Ectodermal cell (in vitro differentiated cells): ENCODE measurements at regions not wholly inside any gene's neighbourhood (a gene's known extent, or its start where the extent isn't known, plus 50 kb on each side); places are given as distances from the start of the nearest gene placed in this dataset.

Experiments
- H3K27ac ChIP-seq: 2 replicates; pipeline ENCODE4 v1.7.0; 2013; ENCODE audit warnings: mild to moderate bottlenecking, low read depth, low read length; ENCODE audit not compliant: insufficient read depth, poor library complexity, severe bottlenecking
- H3K27me3 ChIP-seq: 2 replicates; pipeline ENCODE4 v1.7.0; 2013; ENCODE audit warnings: mild to moderate bottlenecking, low read length; ENCODE audit not compliant: insufficient read depth, control insufficient read depth, poor library complexity, severe bottlenecking
- H3K36me3 ChIP-seq: one replicate; pipeline ENCODE4 v1.7.0; 2013; ENCODE audit warnings: low read length; ENCODE audit not compliant: control insufficient read depth, insufficient read depth
- H3K4me1 ChIP-seq: one replicate; pipeline ENCODE4 v1.7.0; 2013; ENCODE audit warnings: low read length; ENCODE audit not compliant: control insufficient read depth, insufficient read depth
- H3K4me3 ChIP-seq: 2 replicates; pipeline ENCODE4 v1.7.0; 2013; ENCODE audit warnings: low read depth, low read length, control low read depth; ENCODE audit not compliant: insufficient read depth
- H3K9me3 ChIP-seq: 2 replicates; pipeline ENCODE4 v1.7.0; 2013; ENCODE audit warnings: mild to moderate bottlenecking, low read length, moderate library complexity; ENCODE audit not compliant: control insufficient read depth
- WGBS, 2 experiments: methylation state at CpG; one replicate each; pipeline ENCODE4 v1.1.7; 2013; ENCODE audit warnings: missing lambda C conversion rate in 2 of 2; 5-methylcytosine and 5-hydroxymethylcytosine counted together

- H3K27me3 ChIP-seq, result no peaks in the 10 kb centered on the region
- WGBS, 2 experiments, result 71 to 90% methylated on average over 2 of the region's 2 CpGs
Measured at GRCh38 chr5:61991866-61992265, 314.1 kb upstream of the KIF2A start.

GRCh38 chr5:61993295-61993927, 312.6 kb upstream of the KIF2A start:
- WGBS, 2 experiments, result 92 to 93% methylated on average over 7 of the region's 7 CpGs
- no peak overlapping the region for H3K4me3 ChIP-seq
- H3K4me1 ChIP-seq, result no peaks in the 10 kb centered on the region

More at GRCh38 chr5:61991866-61992265, 314.1 kb upstream of the KIF2A start:
- Histone ChIP-seq H3K36me3 (no peaks in the 10 kb centered on the region), H3K9me3 (no peaks in the 10 kb centered on the region), H3K27ac (no peak overlapping the region), H3K4me3 (no peak overlapping the region), H3K4me1 (no peaks in the 10 kb centered on the region)

GRCh38 chr5:61994171-61994570, 311.8 kb upstream of the KIF2A start:
- Histone ChIP-seq H3K4me3 (no peak overlapping the region), H3K36me3 (no peaks in the 10 kb centered on the region), H3K27me3 (no peaks in the 10 kb centered on the region), H3K27ac (no peak overlapping the region), H3K4me1 (no peaks in the 10 kb centered on the region), H3K9me3 (no peaks in the 10 kb centered on the region)
- WGBS, 2 experiments, result 100% methylated on average over 1 of the region's 1 CpG; no CpG with 5 or more reads in 1 of the 2 experiments

More at GRCh38 chr5:61993295-61993927, 312.6 kb upstream of the KIF2A start:
- Histone ChIP-seq H3K27ac (no peak overlapping the region), H3K36me3 (no peaks in the 10 kb centered on the region), H3K27me3 (no peaks in the 10 kb centered on the region), H3K9me3 (no peaks in the 10 kb centered on the region)

- Histone ChIP-seq H3K9me3 (no peaks in the 10 kb centered on the region), H3K4me1 (no peaks in the 10 kb centered on the region), H3K27me3 (no peaks in the 10 kb centered on the region), H3K36me3 (no peaks in the 10 kb centered on the region), H3K27ac (no peak overlapping the region), H3K4me3 (no peak overlapping the region)
- 90 to 92% methylated on average over 1 of the region's 2 CpGs for WGBS, 2 experiments
Measured at GRCh38 chr5:61995486-61995885, 310.5 kb upstream of the KIF2A start.

GRCh38 chr5:61999371-61999770, 306.6 kb upstream of the KIF2A start:
- Histone ChIP-seq H3K9me3 (no peaks in the 10 kb centered on the region), H3K27ac (no peak overlapping the region), H3K36me3 (no peaks in the 10 kb centered on the region)

GRCh38 chr5:62000646-62001045, 305.4 kb upstream of the KIF2A start:
- H3K4me1 ChIP-seq, result no peaks in the 10 kb centered on the region
- H3K4me3 ChIP-seq, result no peak overlapping the region
- H3K27ac ChIP-seq, result no peak overlapping the region
- no peaks in the 10 kb centered on the region for H3K9me3 ChIP-seq
- no peaks in the 10 kb centered on the region for H3K27me3 ChIP-seq
- H3K36me3 ChIP-seq, result no peaks in the 10 kb centered on the region

More at GRCh38 chr5:61999371-61999770, 306.6 kb upstream of the KIF2A start:
- Histone ChIP-seq H3K27me3 (no peaks in the 10 kb centered on the region), H3K4me1 (no peaks in the 10 kb centered on the region), H3K4me3 (no peak overlapping the region)

- Histone ChIP-seq H3K9me3 (no peaks in the 10 kb centered on the region), H3K27ac (no peak overlapping the region), H3K4me3 (no peak overlapping the region), H3K4me1 (no peaks in the 10 kb centered on the region), H3K27me3 (no peaks in the 10 kb centered on the region), H3K36me3 (no peaks in the 10 kb centered on the region)
- 95% methylated on average over 1 of the region's 1 CpG for WGBS, 2 experiments
Measured at GRCh38 chr5:62001640-62002039, 304.4 kb upstream of the KIF2A start.

GRCh38 chr5:62002436-62002835, 303.6 kb upstream of the KIF2A start:
- H3K4me1 ChIP-seq, result no peaks in the 10 kb centered on the region
- no peak overlapping the region for H3K27ac ChIP-seq
- H3K4me3 ChIP-seq, result no peak overlapping the region
- no peaks in the 10 kb centered on the region for H3K9me3 ChIP-seq
- no peaks in the 10 kb centered on the region for H3K27me3 ChIP-seq
- H3K36me3 ChIP-seq, result no peaks in the 10 kb centered on the region
- 79% methylated on average over 1 to 2 of the region's 2 CpGs for WGBS, 2 experiments

GRCh38 chr5:62005551-62005950, 300.5 kb upstream of the KIF2A start:
- H3K27me3 ChIP-seq, result no peaks in the 10 kb centered on the region
- H3K36me3 ChIP-seq, result no peaks in the 10 kb centered on the region

GRCh38 chr5:62007457-62007856, 298.5 kb upstream of the KIF2A start:
- no peak overlapping the region for H3K27ac ChIP-seq
- peaks cover 13% of the 10 kb centered on the region for H3K4me1 ChIP-seq
- H3K36me3 ChIP-seq, result no peaks in the 10 kb centered on the region
- H3K4me3 ChIP-seq, result no peak overlapping the region
- WGBS, 2 experiments, result 93 to 94% methylated on average over 3 of the region's 3 CpGs
- H3K9me3 ChIP-seq, result no peaks in the 10 kb centered on the region
- no peaks in the 10 kb centered on the region for H3K27me3 ChIP-seq

More at GRCh38 chr5:62005551-62005950, 300.5 kb upstream of the KIF2A start:
- Histone ChIP-seq H3K4me1 (peaks cover 4% of the 10 kb centered on the region), H3K4me3 (no peak overlapping the region), H3K9me3 (no peaks in the 10 kb centered on the region), H3K27ac (no peak overlapping the region)
- WGBS, 2 experiments, result 92 to 96% methylated on average over 2 of the region's 2 CpGs
